GM21381 (cell line): ENCODE measurements at regions not wholly inside any gene's neighbourhood (a gene's known extent, or its start where the extent isn't known, plus 50 kb on each side); places are given as distances from the start of the nearest gene placed in this dataset.
"Not testable (repeated sequence)": the region's sequence is repeated elsewhere in the genome, so short reads cannot be mapped to it uniquely, and the experiment has no call there.

Source experiments
- ATAC-seq: cut with Tn5 transposase; IDR thresholded peaks from one replicate; pipeline ENCODE4 v1.9.1; 2021; ENCODE audit warnings: mild to moderate bottlenecking, moderate library complexity; ENCODE audit not compliant: unreplicated experiment

- no peak for ATAC-seq
Measured at GRCh38 chr14:71237556-71237955, 330.3 kb downstream of the PCNX1 start.

GRCh38 chr14:71238835-71239234 lies 331.6 kb downstream of the PCNX1 start:
- ATAC-seq: no peak

GRCh38 chr14:71240171-71240570 lies 332.9 kb downstream of the PCNX1 start:
- no peak for ATAC-seq

GRCh38 chr14:71240866-71241520 lies 333.7 kb downstream of the PCNX1 start:
- no peak for ATAC-seq

GRCh38 chr14:71242237-71242748 lies 335.0 kb downstream of the PCNX1 start:
- no peak for ATAC-seq

GRCh38 chr14:71243697-71244096 lies 336.4 kb downstream of the PCNX1 start:
- ATAC-seq: no peak

GRCh38 chr14:71244341-71244740 lies 337.1 kb downstream of the PCNX1 start:
- ATAC-seq: no peak

- ATAC-seq: no peak
Measured at GRCh38 chr14:71245659-71246361, 338.6 kb downstream of the PCNX1 start.

GRCh38 chr14:71246539-71246938 lies 339.3 kb downstream of the PCNX1 start:
- no peak for ATAC-seq

GRCh38 chr14:71247106-71247505 lies 339.8 kb downstream of the PCNX1 start:
- ATAC-seq: no peak

- ATAC-seq: no peak
Measured at GRCh38 chr14:71248194-71248593, 340.9 kb downstream of the PCNX1 start.

GRCh38 chr14:71250347-71250746 lies 343.1 kb downstream of the PCNX1 start:
- no peak for ATAC-seq

GRCh38 chr14:71250791-71251190 lies 343.5 kb downstream of the PCNX1 start:
- no peak for ATAC-seq

- not testable (repeated sequence) for ATAC-seq
Measured at GRCh38 chr14:71254091-71254719, 346.9 kb downstream of the PCNX1 start.

GRCh38 chr14:71261206-71261605 lies 353.9 kb downstream of the PCNX1 start:
- no peak for ATAC-seq

- no peak for ATAC-seq
Measured at GRCh38 chr14:71262441-71262840, 355.2 kb downstream of the PCNX1 start.

GRCh38 chr14:71264260-71264659 lies 357.0 kb downstream of the PCNX1 start:
- ATAC-seq: no peak

GRCh38 chr14:71267007-71267513 lies 359.8 kb downstream of the PCNX1 start:
- no peak for ATAC-seq

GRCh38 chr14:71267691-71268090 lies 360.4 kb downstream of the PCNX1 start:
- ATAC-seq: no peak

- ATAC-seq: no peak
Measured at GRCh38 chr14:71270111-71270510, 362.9 kb downstream of the PCNX1 start.

- ATAC-seq: no peak
Measured at GRCh38 chr14:71271166-71271945, 364.1 kb downstream of the PCNX1 start.
